ENCODE measurements at regions not wholly inside any gene's neighbourhood (a gene's known extent, or its start where the extent isn't known, plus 50 kb on each side); places are given as distances from the start of the nearest gene placed in this dataset.

- no peak overlapping the region for H3K4me3 ChIP-seq (ENCODE audit: low read depth, low read length)
These were observed 51.5 kb upstream of the E2F3 start for GRCh38 chr6:20350215-20350614.

GRCh38 chr6:20351534-20351933 is 50.1 kb upstream of the E2F3 start:
- H3K4me3 ChIP-seq (ENCODE audit: low read depth, low read length), result no peak overlapping the region
- TF ChIP-seq CTCF (IDR thresholded peaks at IDR 0.05; ENCODE audit: borderline replicate concordance, insufficient read depth, low read depth, low read length), result no peak

More at GRCh38 chr6:20350215-20350614, 51.5 kb upstream of the E2F3 start:
- TF ChIP-seq CTCF (IDR thresholded peaks at IDR 0.05; ENCODE audit: borderline replicate concordance, insufficient read depth, low read depth, low read length), result no peak
